Suprapubic skin (tissue), 3 donors: ENCODE measurements at regions not wholly inside any gene's neighbourhood (a gene's known extent, or its start where the extent isn't known, plus 50 kb on each side); places are given as distances from the start of the nearest gene placed in this dataset.

Experiments
- CTCF ChIP-seq, 2 donors: fragments of 200-600 bp in 1 of 2; fragments of 450-650 bp in 1 of 2; sonication (generic) in 1 of 2; IDR thresholded peaks; one replicate each; pipeline ENCODE4 v1.5.1; 2016 to 2019; ENCODE audit warnings: antibody characterized with exemption in 2 of 2, mild to moderate bottlenecking in 1 of 2, moderate library complexity in 1 of 2
- POLR2A ChIP-seq, 2 donors: fragments of 450-650 bp; IDR thresholded peaks; one replicate each; pipeline ENCODE4 v1.6.1; 2017; ENCODE audit warnings: antibody characterized with exemption in 2 of 2, mild to moderate bottlenecking in 2 of 2, moderate library complexity in 2 of 2

GRCh38 chr6:26175033-26175427 is 87.8 kb downstream of the HFE start:
- no peak for TF ChIP-seq CTCF (IDR thresholded peaks at IDR 0.05)
- TF ChIP-seq POLR2A (IDR thresholded peaks at IDR 0.05): no peak
